ENCODE measurements at regions not wholly inside any gene's neighbourhood (a gene's known extent, or its start where the extent isn't known, plus 50 kb on each side); places are given as distances from the start of the nearest gene placed in this dataset.
A peak's percentile ranks its signal among the peaks of the same experiment; 100 is the strongest.
"Not testable (repeated sequence)": the region's sequence is repeated elsewhere in the genome, so short reads cannot be mapped to it uniquely, and the experiment has no call there.

GRCh38 chr15:22616976-22617375 is 158.3 kb downstream of the GOLGA6L22 start:
- H3K4me3 ChIP-seq; H3K36me3 ChIP-seq (ENCODE audit: low read depth); DNase-seq; H3F3A ChIP-seq (ENCODE audit: insufficient read depth); H3K27ac ChIP-seq; H3K4me2 ChIP-seq (ENCODE audit: unreplicated experiment); in situ Hi-C loops (cut with MboI); H3K4me1 ChIP-seq (ENCODE audit: insufficient read depth); H3K9ac ChIP-seq; H3K9me2 ChIP-seq (ENCODE audit: insufficient read depth); H3K27me3 ChIP-seq (replicated peaks; ENCODE audit: insufficient read depth); H2AFZ ChIP-seq; H4K20me1 ChIP-seq (ENCODE audit: insufficient read depth); H3K79me2 ChIP-seq (ENCODE audit: insufficient read depth); H3K9me3 ChIP-seq (ENCODE audit: low read depth): not testable (repeated sequence)
- 59 to 64% methylated on average over 7 to 9 of the region's 9 CpGs for WGBS, 2 experiments (ENCODE audit: low coverage in 1 of 2, low lambda C conversion rate in 2 of 2, missing lambda C conversion rate in 2 of 2)

- H3K9me3 ChIP-seq (ENCODE audit: low read depth); H4K20me1 ChIP-seq (ENCODE audit: insufficient read depth); H3K36me3 ChIP-seq (ENCODE audit: low read depth); H2AFZ ChIP-seq; H3K9ac ChIP-seq; H3K27ac ChIP-seq; H3K4me2 ChIP-seq (ENCODE audit: unreplicated experiment); DNase-seq; in situ Hi-C loops (cut with MboI); H3K4me1 ChIP-seq (ENCODE audit: insufficient read depth); H3K27me3 ChIP-seq (replicated peaks; ENCODE audit: insufficient read depth); H3K9me2 ChIP-seq (ENCODE audit: insufficient read depth); H3F3A ChIP-seq (ENCODE audit: insufficient read depth); H3K4me3 ChIP-seq; H3K79me2 ChIP-seq (ENCODE audit: insufficient read depth): not testable (repeated sequence)
- 30 to 45% methylated on average over 3 of the region's 3 CpGs for WGBS, 2 experiments (ENCODE audit: low coverage in 1 of 2, low lambda C conversion rate in 2 of 2, missing lambda C conversion rate in 2 of 2)
These were observed 154.7 kb upstream of the NIPA1 start for GRCh38 chr15:22631789-22632188.

DNA sequence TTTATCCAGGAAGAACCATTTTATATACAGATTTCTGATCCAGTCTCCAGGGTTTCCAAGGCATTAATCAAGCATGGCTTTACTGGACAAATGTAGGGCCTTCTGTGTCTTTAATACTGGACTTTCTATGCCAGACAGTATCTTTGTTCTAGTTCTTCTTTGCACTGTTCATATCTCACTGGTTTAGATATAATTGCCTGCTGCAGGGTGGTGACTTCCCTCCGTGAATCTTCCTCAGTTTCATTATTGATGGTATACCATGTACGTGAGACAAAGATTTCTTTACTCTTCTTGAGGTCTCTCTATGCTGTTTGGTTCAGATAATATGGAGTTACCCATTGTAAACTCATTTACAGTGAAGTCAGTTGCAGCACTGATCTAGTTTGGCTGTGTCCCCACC is 146.5 kb upstream of the NIPA1 start:
- in situ Hi-C loops (cut with MboI); H3K27me3 ChIP-seq (replicated peaks; ENCODE audit: insufficient read depth); H3K36me3 ChIP-seq (ENCODE audit: low read depth); H3K27ac ChIP-seq; H3K4me3 ChIP-seq; H3F3A ChIP-seq (ENCODE audit: insufficient read depth); H2AFZ ChIP-seq; H3K79me2 ChIP-seq (ENCODE audit: insufficient read depth); H3K9me2 ChIP-seq (ENCODE audit: insufficient read depth); H4K20me1 ChIP-seq (ENCODE audit: insufficient read depth); H3K4me2 ChIP-seq (ENCODE audit: unreplicated experiment); DNase-seq; H3K9me3 ChIP-seq (ENCODE audit: low read depth); H3K4me1 ChIP-seq (ENCODE audit: insufficient read depth); H3K9ac ChIP-seq: not testable (repeated sequence)
- WGBS, 2 experiments (ENCODE audit: low coverage in 1 of 2, low lambda C conversion rate in 2 of 2, missing lambda C conversion rate in 2 of 2) = 41 to 54% methylated on average over 2 of the region's 2 CpGs

DNA sequence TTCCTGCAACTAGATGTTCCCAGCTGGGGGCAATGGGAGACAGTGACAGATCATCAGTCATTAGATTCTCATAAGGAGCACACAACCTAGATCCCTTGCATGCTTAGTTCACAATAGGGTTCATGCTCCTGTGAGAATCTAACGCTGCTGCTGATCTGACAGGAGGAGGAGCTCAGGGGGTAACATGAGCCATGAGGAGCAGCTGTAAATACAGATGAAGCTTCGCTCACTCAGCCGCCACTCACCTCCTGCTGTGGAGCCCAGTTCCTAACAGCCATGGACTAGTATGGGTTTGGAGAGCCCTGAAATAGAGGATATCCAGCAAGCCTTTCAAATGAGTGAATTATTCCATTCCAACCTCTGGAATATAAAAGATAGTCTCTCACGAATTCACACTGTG is 137.0 kb upstream of the NIPA1 start:
- H3K4me2 ChIP-seq (ENCODE audit: unreplicated experiment); H3K9ac ChIP-seq; in situ Hi-C loops (cut with MboI); H3K27me3 ChIP-seq (replicated peaks; ENCODE audit: insufficient read depth); H3K9me3 ChIP-seq (ENCODE audit: low read depth); H3K36me3 ChIP-seq (ENCODE audit: low read depth); H3K27ac ChIP-seq; H2AFZ ChIP-seq; H3K9me2 ChIP-seq (ENCODE audit: insufficient read depth); H3K79me2 ChIP-seq (ENCODE audit: insufficient read depth); H3F3A ChIP-seq (ENCODE audit: insufficient read depth); H3K4me3 ChIP-seq; DNase-seq; H3K4me1 ChIP-seq (ENCODE audit: insufficient read depth); H4K20me1 ChIP-seq (ENCODE audit: insufficient read depth): not testable (repeated sequence)
- WGBS, 2 experiments (ENCODE audit: low coverage in 1 of 2, low lambda C conversion rate in 2 of 2, missing lambda C conversion rate in 2 of 2) = 60 to 64% methylated on average over 4 of the region's 4 CpGs

- H4K20me1 ChIP-seq (ENCODE audit: insufficient read depth); H3F3A ChIP-seq (ENCODE audit: insufficient read depth); H3K36me3 ChIP-seq (ENCODE audit: low read depth); H3K79me2 ChIP-seq (ENCODE audit: insufficient read depth); H3K27ac ChIP-seq; H3K4me3 ChIP-seq; H3K9ac ChIP-seq; H2AFZ ChIP-seq; in situ Hi-C loops (cut with MboI); H3K9me3 ChIP-seq (ENCODE audit: low read depth); H3K27me3 ChIP-seq (replicated peaks; ENCODE audit: insufficient read depth); H3K4me2 ChIP-seq (ENCODE audit: unreplicated experiment); DNase-seq; H3K9me2 ChIP-seq (ENCODE audit: insufficient read depth); H3K4me1 ChIP-seq (ENCODE audit: insufficient read depth): not testable (repeated sequence)
- 85 to 91% methylated on average over 2 of the region's 2 CpGs for WGBS, 2 experiments (ENCODE audit: low coverage in 1 of 2, low lambda C conversion rate in 2 of 2, missing lambda C conversion rate in 2 of 2)
These were observed 135.3 kb upstream of the NIPA1 start for GRCh38 chr15:22651179-22651578.

- DNase-seq = peak; percentile 63
- 1 to 2% methylated on average over 34 to 44 of the region's 110 CpGs for WGBS, 2 experiments (ENCODE audit: low coverage in 1 of 2, low lambda C conversion rate in 2 of 2, missing lambda C conversion rate in 2 of 2)
- H3K36me3 ChIP-seq (ENCODE audit: low read depth); H3K9me2 ChIP-seq (ENCODE audit: insufficient read depth); in situ Hi-C loops (cut with MboI); H3K4me1 ChIP-seq (ENCODE audit: insufficient read depth); H3F3A ChIP-seq (ENCODE audit: insufficient read depth); H4K20me1 ChIP-seq (ENCODE audit: insufficient read depth); H3K27me3 ChIP-seq (replicated peaks; ENCODE audit: insufficient read depth); H3K9me3 ChIP-seq (ENCODE audit: low read depth): not testable (repeated sequence)
- Histone ChIP-seq H3K9ac (peak overlapping the region; percentile 88), H3K4me3 (peak overlapping the region; percentile 90), H3K4me2 (ENCODE audit: unreplicated experiment) (peak overlapping the region; percentile 99), H3K27ac (peak overlapping the region; percentile 87), H3K79me2 (ENCODE audit: insufficient read depth) (peaks cover 42% of the 10 kb centered on the region), H2AFZ (peak overlapping the region; percentile 91)
These were observed 122.0 kb upstream of the NIPA1 start for GRCh38 chr15:22664294-22665058.

DNA sequence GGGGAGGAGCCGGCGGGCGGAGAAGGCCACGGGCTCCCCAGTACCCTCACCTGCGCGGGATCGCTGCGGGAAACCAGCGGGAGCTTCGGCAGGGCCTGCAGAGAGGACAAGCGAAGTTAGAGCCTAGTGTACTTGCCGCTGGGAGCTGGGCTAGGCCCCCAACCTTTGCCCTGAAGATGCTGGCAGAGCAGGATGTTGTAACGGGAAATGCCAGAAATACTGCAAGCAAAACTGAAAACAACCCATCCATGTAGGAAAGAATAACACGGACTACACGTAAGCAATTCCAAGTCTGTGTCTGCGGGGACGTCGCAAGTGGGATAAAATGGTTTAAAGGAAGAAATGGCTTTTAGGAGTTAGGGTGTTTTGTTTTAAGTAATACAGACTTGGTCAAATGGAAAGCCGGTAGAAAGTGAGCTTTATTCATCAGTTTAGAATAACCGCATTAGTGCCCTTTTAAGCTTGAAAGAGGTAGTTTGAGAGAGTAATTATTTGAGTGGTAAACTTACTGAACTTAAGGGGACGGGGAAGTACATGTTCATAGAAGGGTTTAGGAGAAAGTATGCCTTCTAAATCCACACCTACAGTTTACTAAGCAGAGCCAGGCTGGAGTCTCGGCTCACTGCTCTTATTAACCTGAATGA is 121.3 kb upstream of the NIPA1 start:
- 1 to 2% methylated on average over 10 to 12 of the region's 22 CpGs for WGBS, 2 experiments (ENCODE audit: low coverage in 1 of 2, low lambda C conversion rate in 2 of 2, missing lambda C conversion rate in 2 of 2)
- Histone ChIP-seq H3K4me3 (peak overlapping the region; percentile 90), H3K27ac (peak overlapping the region; percentile 87), H2AFZ (peak overlapping the region; percentile 90), H3K79me2 (ENCODE audit: insufficient read depth) (peaks cover 42% of the 10 kb centered on the region), H3K4me2 (ENCODE audit: unreplicated experiment) (peak overlapping the region; percentile 99), H3K9ac (peak overlapping the region; percentile 88)
- in situ Hi-C loops (cut with MboI); H3K27me3 ChIP-seq (replicated peaks; ENCODE audit: insufficient read depth); H3K36me3 ChIP-seq (ENCODE audit: low read depth); H3K9me3 ChIP-seq (ENCODE audit: low read depth); H4K20me1 ChIP-seq (ENCODE audit: insufficient read depth); H3F3A ChIP-seq (ENCODE audit: insufficient read depth); H3K9me2 ChIP-seq (ENCODE audit: insufficient read depth); H3K4me1 ChIP-seq (ENCODE audit: insufficient read depth): not testable (repeated sequence)
- peak; percentile 72 for DNase-seq
